ENCODE measurements at regions not wholly inside any gene's neighbourhood (a gene's known extent, or its start where the extent isn't known, plus 50 kb on each side); places are given as distances from the start of the nearest gene placed in this dataset.

GRCh38 chr10:36147529-36147928 is 505.4 kb upstream of the FZD8 start:
- TF ChIP-seq POLR2A (IDR thresholded peaks at IDR 0.05; ENCODE audit: low read depth, low read length) (no peak), TAF1 (IDR thresholded peaks at IDR 0.05; ENCODE audit: borderline replicate concordance, low read depth, low read length) (no peak), POLR2AphosphoS5 (IDR thresholded peaks at IDR 0.05; ENCODE audit: low read depth, low read length) (no peak)

Data from GM12892 (cell line).